ENCODE measurements at regions not wholly inside any gene's neighbourhood (a gene's known extent, or its start where the extent isn't known, plus 50 kb on each side); places are given as distances from the start of the nearest gene placed in this dataset.
A peak's percentile ranks its signal among the peaks of the same experiment; 100 is the strongest.

GRCh38 chr2:129396980-129397599 is 582.4 kb upstream of the RAB6C start:
- WGBS (ENCODE audit: insufficient coverage, low coverage, missing lambda C conversion rate), result 0% methylated on average over 3 of the region's 3 CpGs
- no peak overlapping the region for H2AFZ ChIP-seq (ENCODE audit: low read depth, low read length)
- H3K9me3 ChIP-seq (replicated peaks; ENCODE audit: control insufficient read depth, insufficient read depth, low read depth, low read length), result no peaks in the 10 kb centered on the region
- DNase-seq (ENCODE audit: extremely low read depth in 1 of 4, low spot score in 3 of 4) (peak; percentile 14 to 47 (median 25)), ATAC-seq (peak; percentile 77), FAIRE-seq (peak; percentile 76)
- H3K4me1 ChIP-seq (replicated peaks in 1 of 2; ENCODE audit: control insufficient read depth in 2 of 2, insufficient read depth in 2 of 2, low read length in 2 of 2), result no peaks in the 10 kb centered on the region
- H3K9me1 ChIP-seq (ENCODE audit: control insufficient read depth, insufficient read depth, low read length), result no peaks in the 10 kb centered on the region
- H3K4me3 ChIP-seq, result no peak overlapping the region
- H3K4me2 ChIP-seq (ENCODE audit: insufficient read depth, low read length), result no peak overlapping the region
- BruUV-seq (replicated peaks), result no TSS peak
- intact Hi-C loops (cut with micrococcal nuclease) (loop anchor here (10.0 kb wide), 2 partner anchors 202 to 662 kb away; no protein-coding TSS in a partner anchor), in situ Hi-C loops (cut with MboI) (no loop called here)
- no peaks in the 10 kb centered on the region for H3K36me3 ChIP-seq (ENCODE audit: control insufficient read depth, insufficient read depth, low read length)
- CTCF ChIA-PET (ENCODE audit: low intra/inter-chr PET ratio), result interaction anchor here (0.5 to 0.7 kb wide), 2 partner anchors 529 to 661 kb away, joined by 3 read pairs; no protein-coding TSS in a partner anchor
- H3K27ac ChIP-seq (ENCODE audit: extremely low read depth, low read depth, low read length), result no peak overlapping the region
- no peaks in the 10 kb centered on the region for H3K27me3 ChIP-seq (ENCODE audit: control insufficient read depth in 2 of 2, insufficient read depth in 2 of 2, low read length in 2 of 2)
- POLR2A ChIA-PET, result interaction anchor here (0.6 kb wide), 1 partner anchor 214 kb away, joined by 3 read pairs; no protein-coding TSS in a partner anchor
- H4K20me1 ChIP-seq (replicated peaks; ENCODE audit: control insufficient read depth, insufficient read depth, low read length), result no peaks in the 10 kb centered on the region
- no peak overlapping the region for H3K9ac ChIP-seq (ENCODE audit: insufficient read depth in 1 of 2, low read depth in 2 of 2, low read length in 2 of 2)
- H3K79me2 ChIP-seq (ENCODE audit: control insufficient read depth, insufficient read depth, low read length), result no peaks in the 10 kb centered on the region
- TF ChIP-seq GTF3C2 (IDR thresholded peaks at IDR 0.05; ENCODE audit: borderline replicate concordance, extremely low read depth, insufficient read length), result no peak
- 0 out of 2 replicates have a peak, but pooled peaks have one; percentile 38 for TF ChIP-seq SMC3 (conservative IDR thresholded peaks at IDR 0.05; ENCODE audit: insufficient read depth, low read depth, low read length)
- no peak for TF ChIP-seq E2F1 (CRISPR knock-in tag; IDR thresholded peaks at IDR 0.05)
- TF ChIP-seq CHCHD3 (CRISPR knock-in tag; IDR thresholded peaks at IDR 0.05), result no peak
- TF ChIP-seq SP1 (CRISPR knock-in tag; IDR thresholded peaks at IDR 0.05), result no peak
- TF ChIP-seq CBFB (CRISPR knock-in tag; IDR thresholded peaks at IDR 0.05), result no peak
- TF ChIP-seq REST (IDR thresholded peaks at IDR 0.05; ENCODE audit: borderline replicate concordance), result peak; percentile 8; the same call in 1 of the 2 replicates
- TF ChIP-seq REST (CRISPR knock-in tag; IDR thresholded peaks at IDR 0.05; ENCODE audit: low read depth), result no peak
- peak; percentile 51 to 61 for TF ChIP-seq RAD21 (CRISPR knock-in tag; conservative IDR thresholded peaks at IDR 0.05 in 1 of 2, IDR thresholded peaks at IDR 0.05 in 1 of 2)
